RWPE1 (cell line): ENCODE measurements at regions not wholly inside any gene's neighbourhood (a gene's known extent, or its start where the extent isn't known, plus 50 kb on each side); places are given as distances from the start of the nearest gene placed in this dataset.
"Not testable (repeated sequence)": the region's sequence is repeated elsewhere in the genome, so short reads cannot be mapped to it uniquely, and the experiment has no call there.

Experiments used
- CTCF ChIA-PET: fragments of 350-600 bp; sonication (Branson Sonifier 250); formaldehyde crosslinking; extraction: SDS; loops from one replicate; lab custom pipeline; 2021; lab: Yijun Ruan, JAX
- POLR2A ChIA-PET: fragments of 400-600 bp; formaldehyde crosslinking; extraction: SDS; loops from one replicate; lab custom pipeline; 2020; ENCODE audit warnings: antibody characterized with exemption; ENCODE audit not compliant: low non-redundant PET; lab: Yijun Ruan, JAX
- DNase-seq: peaks from one replicate; pipeline ENCODE4 v3.0.0; 2012; ENCODE audit warnings: low spot score
- H3K27ac ChIP-seq: fragments of 450-650 bp; 2 replicates; pipeline ENCODE4 v1.5.1; 2017
- TF ChIP-seq, protein P1 (sequence below): fragments of 450-650 bp; conservative IDR thresholded peaks from 2 replicates; pipeline ENCODE4 v1.5.1; 2017; ENCODE audit warnings: low read depth, mild to moderate bottlenecking

DNA sequence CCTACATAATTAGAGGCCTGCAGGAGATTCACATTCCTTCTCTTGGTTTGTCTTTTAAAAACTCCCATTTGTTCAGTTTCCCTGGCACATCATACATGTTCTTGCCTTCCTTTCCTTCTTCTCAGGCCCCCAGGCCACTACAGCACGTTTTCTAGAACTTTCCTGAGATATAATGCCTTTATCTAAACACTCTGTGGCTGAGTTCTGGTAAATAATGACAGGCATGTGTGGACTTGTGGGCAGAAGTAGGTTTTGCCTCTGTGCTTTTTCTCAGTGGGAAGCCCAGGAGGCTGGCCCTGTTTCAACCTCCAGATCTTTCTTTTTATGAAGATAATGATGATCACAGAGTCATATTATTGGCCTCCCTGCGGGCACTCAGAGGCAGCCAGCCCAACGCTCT lies 117.2 kb downstream of the TMX1 start:
- no peak overlapping the region for H3K27ac ChIP-seq
- ChIA-PET CTCF (no interaction called here), POLR2A (no interaction called here)
- no peak for DNase-seq
- TF ChIP-seq, protein P1, sequence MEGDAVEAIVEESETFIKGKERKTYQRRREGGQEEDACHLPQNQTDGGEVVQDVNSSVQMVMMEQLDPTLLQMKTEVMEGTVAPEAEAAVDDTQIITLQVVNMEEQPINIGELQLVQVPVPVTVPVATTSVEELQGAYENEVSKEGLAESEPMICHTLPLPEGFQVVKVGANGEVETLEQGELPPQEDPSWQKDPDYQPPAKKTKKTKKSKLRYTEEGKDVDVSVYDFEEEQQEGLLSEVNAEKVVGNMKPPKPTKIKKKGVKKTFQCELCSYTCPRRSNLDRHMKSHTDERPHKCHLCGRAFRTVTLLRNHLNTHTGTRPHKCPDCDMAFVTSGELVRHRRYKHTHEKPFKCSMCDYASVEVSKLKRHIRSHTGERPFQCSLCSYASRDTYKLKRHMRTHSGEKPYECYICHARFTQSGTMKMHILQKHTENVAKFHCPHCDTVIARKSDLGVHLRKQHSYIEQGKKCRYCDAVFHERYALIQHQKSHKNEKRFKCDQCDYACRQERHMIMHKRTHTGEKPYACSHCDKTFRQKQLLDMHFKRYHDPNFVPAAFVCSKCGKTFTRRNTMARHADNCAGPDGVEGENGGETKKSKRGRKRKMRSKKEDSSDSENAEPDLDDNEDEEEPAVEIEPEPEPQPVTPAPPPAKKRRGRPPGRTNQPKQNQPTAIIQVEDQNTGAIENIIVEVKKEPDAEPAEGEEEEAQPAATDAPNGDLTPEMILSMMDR: no peak

DNA sequence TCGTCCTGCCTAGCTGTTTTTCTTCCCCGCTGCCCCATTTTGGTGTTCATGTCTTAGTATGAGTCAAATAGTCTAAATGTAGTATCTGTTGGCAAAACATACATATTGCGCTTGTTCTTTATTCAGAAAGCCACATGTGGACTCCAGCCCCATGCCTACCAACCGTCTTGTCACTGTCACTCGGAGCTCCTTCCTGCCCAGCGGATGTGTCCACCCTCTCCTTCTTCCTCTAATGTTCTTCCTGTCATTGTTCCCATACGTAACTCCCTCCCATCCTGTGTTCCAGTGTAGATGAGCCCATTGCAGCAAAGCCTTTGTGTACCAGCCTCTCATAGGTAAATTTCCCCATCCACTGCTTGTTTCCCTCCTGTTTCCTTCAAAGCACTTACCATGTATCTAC lies 120.5 kb downstream of the TMX1 start:
- DNase-seq: no peak
- CTCF ChIA-PET: no interaction called here
- POLR2A ChIA-PET: no interaction called here
- TF ChIP-seq, protein P1: no peak
- no peak overlapping the region for H3K27ac ChIP-seq

DNA sequence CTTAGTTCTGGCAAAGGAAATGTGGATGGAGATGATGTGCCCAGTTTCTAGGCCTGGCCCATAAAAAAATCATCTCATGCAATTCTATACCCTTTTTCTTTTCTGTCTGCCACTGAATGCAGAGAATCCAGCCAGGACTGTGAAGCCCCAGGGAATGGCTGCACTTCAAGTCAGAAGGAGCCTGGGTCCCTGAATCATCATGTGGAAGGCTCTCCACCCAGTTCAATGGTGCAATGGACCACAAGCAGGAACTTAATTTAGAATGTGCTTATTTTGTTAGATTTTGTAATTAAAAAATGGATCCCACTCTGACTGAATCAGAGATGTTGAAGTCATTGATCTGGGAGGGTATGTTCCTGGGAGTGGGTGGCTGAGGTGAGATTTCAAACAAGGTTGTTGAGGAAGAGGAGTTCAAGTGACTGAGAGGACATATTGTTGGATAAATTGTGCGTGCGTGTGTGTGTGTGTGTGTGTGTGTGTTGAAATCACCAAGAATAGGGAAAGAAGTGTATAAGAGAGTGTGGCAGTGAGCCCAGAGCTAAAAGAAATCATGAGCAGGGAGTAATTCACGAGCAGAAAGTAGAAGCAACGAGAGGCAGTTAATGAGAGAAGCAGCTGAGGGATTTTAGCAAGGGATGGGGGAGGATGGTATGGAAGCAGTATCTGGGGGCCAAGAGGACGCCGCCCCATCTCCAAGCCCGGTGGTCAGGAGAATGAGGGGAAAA lies 125.4 kb downstream of the TMX1 start:
- ChIA-PET POLR2A (no interaction called here), CTCF (no interaction called here)
- DNase-seq: no peak
- TF ChIP-seq, protein P1: no peak
- no peak overlapping the region for H3K27ac ChIP-seq

DNA sequence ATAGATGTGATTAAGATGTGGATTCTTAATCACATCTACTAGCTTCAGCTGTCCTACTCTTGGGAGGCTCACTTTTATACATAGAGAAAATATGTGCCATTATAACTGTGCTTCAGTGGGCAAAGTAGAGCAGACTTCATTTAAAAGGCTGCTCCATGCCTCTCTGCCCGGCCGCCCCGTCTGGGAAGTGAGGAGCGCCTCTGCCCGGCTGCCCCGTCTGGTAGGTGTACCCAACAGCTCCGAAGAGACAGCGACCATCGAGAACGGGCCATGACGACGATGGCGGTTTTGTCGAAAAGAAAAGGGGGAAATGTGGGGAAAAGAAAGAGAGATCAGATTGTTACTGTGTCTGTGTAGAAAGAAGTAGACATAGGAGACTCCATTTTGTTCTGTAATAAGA lies 126.4 kb downstream of the TMX1 start:
- CTCF ChIA-PET, POLR2A ChIA-PET, H3K27ac ChIP-seq, DNase-seq: not testable (repeated sequence)

DNA sequence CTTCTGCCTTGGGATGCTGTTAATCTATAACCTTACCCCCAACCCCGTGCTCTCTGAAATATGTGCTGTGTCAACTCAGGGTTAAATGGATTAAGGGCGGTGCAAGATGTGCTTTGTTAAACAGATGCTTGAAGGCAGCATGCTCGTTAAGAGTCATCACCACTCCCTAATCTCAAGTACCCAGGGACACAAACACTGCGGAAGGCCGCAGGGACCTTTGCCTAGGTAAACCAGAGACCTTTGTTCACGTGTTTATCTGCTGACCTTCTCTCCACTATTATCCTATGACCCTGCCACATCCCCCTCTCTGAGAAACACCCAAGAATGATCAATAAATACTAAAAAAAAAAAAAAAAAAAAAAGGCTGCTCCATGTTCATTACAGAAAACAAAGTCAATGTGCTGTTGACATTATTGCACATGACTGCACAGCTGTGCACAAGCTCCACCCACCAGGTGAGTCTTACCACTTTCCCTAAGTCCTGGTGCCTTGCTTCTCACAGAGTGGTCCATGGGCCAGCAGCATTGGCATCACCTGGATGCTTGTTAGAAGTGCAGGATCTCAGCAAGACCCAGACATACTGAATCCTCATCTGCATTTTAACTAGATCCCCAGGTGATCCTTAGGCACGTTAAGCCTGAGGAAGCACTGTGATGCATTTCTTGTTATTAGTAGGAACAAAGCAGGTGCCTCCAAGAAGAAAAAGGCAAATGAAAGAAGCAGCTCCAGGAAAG lies 127.0 kb downstream of the TMX1 start:
- CTCF ChIA-PET: interaction anchor here (0.6 to 0.7 kb wide), 2 partner anchors 58 to 83 kb away, joined by 3 read pairs; no protein-coding TSS in a partner anchor
- POLR2A ChIA-PET: not testable (repeated sequence)
- H3K27ac ChIP-seq: peak overlapping the region; percentile 45; the same call in 1 of the 2 replicates

DNA sequence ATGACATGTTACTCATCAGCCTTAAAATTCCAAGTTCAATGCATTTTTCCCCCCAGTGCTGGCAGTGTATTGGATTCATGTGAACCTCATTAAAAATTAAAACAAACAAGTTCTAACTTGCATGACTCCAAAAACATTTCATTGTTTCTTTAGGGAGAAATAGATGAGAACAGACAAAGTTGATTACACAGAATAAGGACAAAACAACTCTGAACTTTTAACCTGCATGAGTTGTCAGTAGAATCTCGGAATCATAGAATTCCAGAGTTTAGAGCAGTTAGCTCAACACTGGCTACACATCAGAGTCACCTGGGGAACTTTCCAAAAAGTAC lies 127.5 kb downstream of the TMX1 start:
- CTCF ChIA-PET: interaction anchor here (0.6 to 0.7 kb wide), 2 partner anchors 57 to 84 kb away, joined by 3 read pairs; no protein-coding TSS in a partner anchor
- no peak for DNase-seq

More for the DNA sequence above, 127.0 kb downstream of the TMX1 start:
- DNase-seq: not testable (repeated sequence)

DNA sequence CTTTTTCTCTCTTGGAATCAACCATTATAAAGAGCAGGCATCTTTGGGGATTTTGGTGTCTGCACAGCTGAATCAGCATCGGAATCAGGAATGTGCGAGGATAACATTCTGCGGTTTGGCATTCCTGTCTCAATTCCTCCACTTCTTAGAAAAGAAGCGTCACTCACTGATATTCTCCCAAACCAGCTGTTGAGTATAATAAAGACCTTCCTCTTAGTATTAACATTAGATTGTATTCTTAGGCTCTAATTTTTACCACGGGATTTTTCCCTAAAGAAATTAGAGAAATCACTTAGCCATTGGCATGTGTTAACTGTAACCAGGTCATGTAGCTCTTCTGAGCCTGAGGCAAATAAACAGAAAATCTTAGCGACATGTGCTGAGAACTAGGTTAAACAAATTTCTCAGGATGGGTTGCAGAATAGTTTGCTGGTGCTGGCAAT lies 128.7 kb downstream of the TMX1 start:
- peak overlapping the region; percentile 77 for H3K27ac ChIP-seq
- DNase-seq: peak; percentile 43
- TF ChIP-seq, protein P1: no peak
- CTCF ChIA-PET: no interaction called here
- POLR2A ChIA-PET: no interaction called here

More for the DNA sequence above, 127.5 kb downstream of the TMX1 start:
- TF ChIP-seq, protein P1: no peak
- POLR2A ChIA-PET: no interaction called here
- no peak overlapping the region for H3K27ac ChIP-seq
